ENCODE measurements at regions not wholly inside any gene's neighbourhood (a gene's known extent, or its start where the extent isn't known, plus 50 kb on each side); places are given as distances from the start of the nearest gene placed in this dataset.

DNA sequence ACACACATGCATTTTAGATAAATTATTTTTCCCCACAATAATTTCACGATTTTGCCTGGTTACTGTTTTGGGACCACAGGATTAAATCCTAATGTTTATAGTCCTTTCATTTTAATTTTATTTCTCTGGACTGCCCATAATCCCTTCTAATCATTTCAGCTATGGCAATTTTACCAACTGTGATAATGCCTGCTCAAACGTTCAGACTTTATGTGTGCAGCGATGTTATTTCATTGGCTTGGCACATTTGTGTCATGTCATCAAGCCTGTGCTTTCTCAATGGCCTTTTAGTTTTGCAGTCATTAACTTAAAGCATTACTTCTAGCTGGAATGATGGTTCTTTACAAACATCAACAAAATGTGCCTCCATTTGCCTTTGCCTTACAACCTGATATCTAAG lies 140.6 kb upstream of the HSF2 start (continued):
- TF ChIP-seq MAZ (IDR thresholded peaks at IDR 0.05; ENCODE audit: borderline replicate concordance, low read depth, low read length) (no peak), TFCP2L1 (CRISPR knock-in tag; IDR thresholded peaks at IDR 0.05) (no peak), ZC3H11A (IDR thresholded peaks at IDR 0.05) (no peak), KDM1A (IDR thresholded peaks at IDR 0.05; ENCODE audit: low read depth) (no peak), CBX2 (IDR thresholded peaks at IDR 0.05; ENCODE audit: borderline replicate concordance, low read depth) (no peak), JUN (IDR thresholded peaks at IDR 0.05) (no peak), CHD2 (IDR thresholded peaks at IDR 0.05; ENCODE audit: low read length, partially characterized antibody) (no peak)
- TF ChIP-seq, protein P1, sequence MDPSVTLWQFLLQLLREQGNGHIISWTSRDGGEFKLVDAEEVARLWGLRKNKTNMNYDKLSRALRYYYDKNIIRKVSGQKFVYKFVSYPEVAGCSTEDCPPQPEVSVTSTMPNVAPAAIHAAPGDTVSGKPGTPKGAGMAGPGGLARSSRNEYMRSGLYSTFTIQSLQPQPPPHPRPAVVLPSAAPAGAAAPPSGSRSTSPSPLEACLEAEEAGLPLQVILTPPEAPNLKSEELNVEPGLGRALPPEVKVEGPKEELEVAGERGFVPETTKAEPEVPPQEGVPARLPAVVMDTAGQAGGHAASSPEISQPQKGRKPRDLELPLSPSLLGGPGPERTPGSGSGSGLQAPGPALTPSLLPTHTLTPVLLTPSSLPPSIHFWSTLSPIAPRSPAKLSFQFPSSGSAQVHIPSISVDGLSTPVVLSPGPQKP (IDR thresholded peaks at IDR 0.05; ENCODE audit: low read depth, low read length): no peak
- TF ChIP-seq, protein P2, sequence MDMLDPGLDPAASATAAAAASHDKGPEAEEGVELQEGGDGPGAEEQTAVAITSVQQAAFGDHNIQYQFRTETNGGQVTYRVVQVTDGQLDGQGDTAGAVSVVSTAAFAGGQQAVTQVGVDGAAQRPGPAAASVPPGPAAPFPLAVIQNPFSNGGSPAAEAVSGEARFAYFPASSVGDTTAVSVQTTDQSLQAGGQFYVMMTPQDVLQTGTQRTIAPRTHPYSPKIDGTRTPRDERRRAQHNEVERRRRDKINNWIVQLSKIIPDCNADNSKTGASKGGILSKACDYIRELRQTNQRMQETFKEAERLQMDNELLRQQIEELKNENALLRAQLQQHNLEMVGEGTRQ (IDR thresholded peaks at IDR 0.05): no peak
- TF ChIP-seq, protein P3, sequence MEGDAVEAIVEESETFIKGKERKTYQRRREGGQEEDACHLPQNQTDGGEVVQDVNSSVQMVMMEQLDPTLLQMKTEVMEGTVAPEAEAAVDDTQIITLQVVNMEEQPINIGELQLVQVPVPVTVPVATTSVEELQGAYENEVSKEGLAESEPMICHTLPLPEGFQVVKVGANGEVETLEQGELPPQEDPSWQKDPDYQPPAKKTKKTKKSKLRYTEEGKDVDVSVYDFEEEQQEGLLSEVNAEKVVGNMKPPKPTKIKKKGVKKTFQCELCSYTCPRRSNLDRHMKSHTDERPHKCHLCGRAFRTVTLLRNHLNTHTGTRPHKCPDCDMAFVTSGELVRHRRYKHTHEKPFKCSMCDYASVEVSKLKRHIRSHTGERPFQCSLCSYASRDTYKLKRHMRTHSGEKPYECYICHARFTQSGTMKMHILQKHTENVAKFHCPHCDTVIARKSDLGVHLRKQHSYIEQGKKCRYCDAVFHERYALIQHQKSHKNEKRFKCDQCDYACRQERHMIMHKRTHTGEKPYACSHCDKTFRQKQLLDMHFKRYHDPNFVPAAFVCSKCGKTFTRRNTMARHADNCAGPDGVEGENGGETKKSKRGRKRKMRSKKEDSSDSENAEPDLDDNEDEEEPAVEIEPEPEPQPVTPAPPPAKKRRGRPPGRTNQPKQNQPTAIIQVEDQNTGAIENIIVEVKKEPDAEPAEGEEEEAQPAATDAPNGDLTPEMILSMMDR (IDR thresholded peaks at IDR 0.05): no peak

DNA sequence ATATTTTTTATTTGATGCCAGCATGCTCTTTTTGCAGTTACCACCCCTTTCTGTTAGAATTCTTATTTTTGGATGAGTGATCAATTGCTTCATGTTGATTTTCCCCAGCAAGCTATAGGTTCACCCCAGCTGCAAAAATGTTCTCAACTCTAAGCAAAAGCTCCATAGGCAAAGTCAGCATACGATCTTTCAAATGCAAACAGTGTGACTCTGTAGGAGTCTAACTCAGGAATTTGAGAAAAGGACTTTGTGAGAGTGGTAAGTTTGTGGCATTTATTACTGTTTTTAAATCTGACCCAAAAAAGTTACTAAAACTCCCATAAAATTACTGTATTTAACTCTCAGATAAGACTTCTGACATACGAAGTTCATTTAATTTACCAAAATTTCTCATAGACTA lies 134.9 kb upstream of the HSF2 start:
- ATAC-seq (no peak), DNase-seq (ENCODE audit: low read depth in 1 of 2, low spot score in 1 of 2) (no peak), FAIRE-seq (no peak)
- 5% methylated on average over 2 of the region's 2 CpGs for WGBS (ENCODE audit: missing lambda C conversion rate)
- no peak overlapping the region for H3K4me2 ChIP-seq
- no peak overlapping the region for H3K4me3 ChIP-seq
- TF ChIP-seq KDM5A (IDR thresholded peaks at IDR 0.05) (no peak), HOXA7 (CRISPR knock-in tag; IDR thresholded peaks at IDR 0.05) (no peak), NFE2L2 (conservative IDR thresholded peaks at IDR 0.05; ENCODE audit: low read length) (no peak), ZNF302 (CRISPR knock-in tag; IDR thresholded peaks at IDR 0.05) (no peak), TFCP2L1 (CRISPR knock-in tag; IDR thresholded peaks at IDR 0.05) (no peak), CHD4 (IDR thresholded peaks at IDR 0.05; ENCODE audit: borderline replicate concordance) (no peak), HOXB5 (CRISPR knock-in tag; IDR thresholded peaks at IDR 0.05) (no peak), GATA3 (IDR thresholded peaks at IDR 0.05; ENCODE audit: borderline replicate concordance) (no peak), MAZ (IDR thresholded peaks at IDR 0.05; ENCODE audit: borderline replicate concordance, low read depth, low read length) (no peak), RARB (CRISPR knock-in tag; IDR thresholded peaks at IDR 0.05) (no peak)
- TF ChIP-seq, protein P4, sequence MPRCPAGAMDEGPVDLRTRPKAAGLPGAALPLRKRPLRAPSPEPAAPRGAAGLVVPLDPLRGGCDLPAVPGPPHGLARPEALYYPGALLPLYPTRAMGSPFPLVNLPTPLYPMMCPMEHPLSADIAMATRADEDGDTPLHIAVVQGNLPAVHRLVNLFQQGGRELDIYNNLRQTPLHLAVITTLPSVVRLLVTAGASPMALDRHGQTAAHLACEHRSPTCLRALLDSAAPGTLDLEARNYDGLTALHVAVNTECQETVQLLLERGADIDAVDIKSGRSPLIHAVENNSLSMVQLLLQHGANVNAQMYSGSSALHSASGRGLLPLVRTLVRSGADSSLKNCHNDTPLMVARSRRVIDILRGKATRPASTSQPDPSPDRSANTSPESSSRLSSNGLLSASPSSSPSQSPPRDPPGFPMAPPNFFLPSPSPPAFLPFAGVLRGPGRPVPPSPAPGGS (IDR thresholded peaks at IDR 0.05): no peak
- TF ChIP-seq, protein P3 (IDR thresholded peaks at IDR 0.05): no peak
- no peaks in the 10 kb centered on the region for H3K4me1 ChIP-seq
- H3K9me3 ChIP-seq: no peaks in the 10 kb centered on the region
- ChIA-PET CTCF (no interaction called here), POLR2A (no interaction called here)
- no peak overlapping the region for H3K27ac ChIP-seq

Data from A549 (cell line).